Ascending aorta (tissue), 2 donors: ENCODE measurements at regions not wholly inside any gene's neighbourhood (a gene's known extent, or its start where the extent isn't known, plus 50 kb on each side); places are given as distances from the start of the nearest gene placed in this dataset.

ENCODE experiments used
- DNase-seq, 2 donors: peaks; one replicate each; pipeline ENCODE4 v3.0.0-alpha.2; 2019; ENCODE audit warnings: low spot score in 2 of 2
- H3K27ac ChIP-seq, 2 donors: fragments of 200-600 bp; sonication (generic); one replicate each; pipeline ENCODE4 v1.5.1; 2016 to 2017; ENCODE audit warnings: mild to moderate bottlenecking in 1 of 2
- H3K27me3 ChIP-seq: fragments of 200-600 bp; sonication (generic); one replicate; pipeline ENCODE4 v1.5.1; 2017
- H3K36me3 ChIP-seq, 2 donors: fragments of 200-600 bp; sonication (generic); one replicate each; pipeline ENCODE4 v1.5.1; 2016
- H3K4me1 ChIP-seq, 2 donors: fragments of 200-600 bp; sonication (generic); one replicate each; pipeline ENCODE4 v1.5.1; 2016 to 2017; ENCODE audit warnings: mild to moderate bottlenecking in 1 of 2
- H3K4me3 ChIP-seq, 2 donors: fragments of 200-600 bp; sonication (generic); one replicate each; pipeline ENCODE4 v1.5.1; 2016 to 2017; ENCODE audit warnings: mild to moderate bottlenecking in 1 of 2
- H3K9me3 ChIP-seq, 2 donors: fragments of 200-600 bp; sonication (generic); one replicate each; pipeline ENCODE4 v1.5.1; 2016
- CTCF ChIP-seq, 3 experiments: fragments of 200-600 bp in 2 of 3; fragments of 450-650 bp in 1 of 3; sonication (generic) in 2 of 3; IDR thresholded peaks; one replicate each; pipeline ENCODE4 v1.5.1; 2016 to 2019; ENCODE audit warnings: antibody characterized with exemption in 3 of 3, mild to moderate bottlenecking in 1 of 3, moderate library complexity in 1 of 3
- intact Hi-C: fragments of 100-400 bp; cut with DNase I; formaldehyde crosslinking; loops from one replicate; pipeline ENCODE4 v1.15.1; 2023

DNA sequence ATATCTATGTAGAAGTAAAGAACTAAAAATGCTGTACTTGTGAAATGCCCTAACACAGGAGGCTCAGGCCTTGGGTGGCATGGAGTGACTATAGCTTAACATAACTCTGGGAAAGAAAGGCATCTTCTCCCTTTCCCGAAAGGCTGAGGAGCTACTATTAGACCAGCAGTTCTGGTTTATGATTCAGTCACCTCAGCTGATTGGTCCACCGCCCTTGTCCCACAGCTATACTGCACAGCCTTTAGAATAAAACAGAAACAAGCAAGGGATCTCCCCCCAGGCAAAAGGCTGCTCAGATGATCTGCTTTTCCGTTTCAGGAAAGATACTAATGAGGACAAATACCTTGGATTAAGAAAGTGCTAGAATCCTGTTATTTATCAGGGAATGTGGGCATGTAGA, 171.3 kb downstream of the SNCA start:
- Histone ChIP-seq H3K27ac (no peak overlapping the region), H3K36me3 (no peaks in the 10 kb centered on the region), H3K27me3 (no peaks in the 10 kb centered on the region), H3K9me3 (no peaks in the 10 kb centered on the region), H3K4me1 (no peaks in the 10 kb centered on the region), H3K4me3 (no peak overlapping the region)
- DNase-seq, result no peak
- no peak for TF ChIP-seq CTCF (IDR thresholded peaks at IDR 0.05)
- intact Hi-C loops, result no loop called here

DNA sequence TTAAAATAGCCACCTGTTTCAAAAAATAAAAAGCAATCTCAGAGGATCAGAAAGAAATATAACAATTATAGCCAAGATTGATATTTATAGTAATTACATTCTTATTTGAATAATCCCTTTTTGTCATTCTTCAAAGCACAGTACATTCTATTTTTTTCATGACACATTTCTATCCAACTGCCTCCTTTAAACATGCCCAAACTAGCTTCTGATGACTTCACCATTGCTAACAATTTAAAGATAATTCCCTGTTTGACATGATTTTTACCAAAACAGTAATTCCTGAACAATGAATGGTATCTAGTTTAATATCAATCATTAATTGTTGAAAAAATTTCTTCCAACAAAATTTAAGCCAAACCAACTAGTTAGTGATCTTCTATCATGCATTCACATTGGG, 172.4 kb downstream of the SNCA start:
- no peak overlapping the region for H3K27ac ChIP-seq
- H3K27me3 ChIP-seq, result no peaks in the 10 kb centered on the region
- H3K4me3 ChIP-seq, result no peak overlapping the region
- intact Hi-C loops, result no loop called here
- no peaks in the 10 kb centered on the region for H3K4me1 ChIP-seq
- H3K36me3 ChIP-seq, result no peaks in the 10 kb centered on the region
- H3K9me3 ChIP-seq, result no peaks in the 10 kb centered on the region
- TF ChIP-seq CTCF (IDR thresholded peaks at IDR 0.05), result no peak
- DNase-seq, result no peak

DNA sequence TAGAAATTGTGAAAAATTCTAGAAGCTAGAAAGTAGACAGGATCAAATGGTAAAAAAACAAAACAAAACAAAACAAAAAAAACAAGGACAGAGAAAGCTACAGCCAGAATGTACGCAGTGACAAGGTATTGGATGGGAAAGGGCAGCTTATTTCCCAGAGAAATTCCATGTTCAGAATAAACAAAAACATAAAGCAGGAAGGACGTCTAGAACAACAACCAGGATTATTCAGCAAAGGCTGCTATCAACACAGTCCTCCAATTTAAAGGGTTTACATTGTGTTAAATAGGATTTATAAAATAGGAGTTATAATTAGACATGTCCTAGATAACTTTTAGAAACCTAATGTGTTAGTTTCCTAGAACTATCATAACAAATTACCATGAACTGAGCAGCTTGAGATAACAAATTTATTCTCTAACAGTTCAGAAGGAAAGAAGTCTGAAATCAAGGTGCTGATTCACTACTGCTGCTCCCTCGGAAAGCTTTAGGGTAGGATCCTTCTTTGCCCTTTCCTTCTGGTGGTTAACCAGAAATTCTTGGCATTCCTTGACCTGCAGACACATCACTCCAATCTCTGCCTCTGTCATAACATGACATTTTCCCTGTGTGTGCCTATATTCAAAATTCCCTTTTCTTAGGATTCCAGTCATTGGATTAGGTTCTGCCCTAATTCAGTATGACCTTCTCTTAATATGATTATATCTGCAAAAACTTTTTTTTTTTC, 175.6 kb downstream of the SNCA start:
- Histone ChIP-seq H3K4me3 (no peak overlapping the region), H3K4me1 (no peaks in the 10 kb centered on the region), H3K9me3 (no peaks in the 10 kb centered on the region), H3K36me3 (no peaks in the 10 kb centered on the region), H3K27ac (no peak overlapping the region), H3K27me3 (no peaks in the 10 kb centered on the region)
- DNase-seq, result no peak
- TF ChIP-seq CTCF (IDR thresholded peaks at IDR 0.05), result no peak
- intact Hi-C loops, result no loop called here

DNA sequence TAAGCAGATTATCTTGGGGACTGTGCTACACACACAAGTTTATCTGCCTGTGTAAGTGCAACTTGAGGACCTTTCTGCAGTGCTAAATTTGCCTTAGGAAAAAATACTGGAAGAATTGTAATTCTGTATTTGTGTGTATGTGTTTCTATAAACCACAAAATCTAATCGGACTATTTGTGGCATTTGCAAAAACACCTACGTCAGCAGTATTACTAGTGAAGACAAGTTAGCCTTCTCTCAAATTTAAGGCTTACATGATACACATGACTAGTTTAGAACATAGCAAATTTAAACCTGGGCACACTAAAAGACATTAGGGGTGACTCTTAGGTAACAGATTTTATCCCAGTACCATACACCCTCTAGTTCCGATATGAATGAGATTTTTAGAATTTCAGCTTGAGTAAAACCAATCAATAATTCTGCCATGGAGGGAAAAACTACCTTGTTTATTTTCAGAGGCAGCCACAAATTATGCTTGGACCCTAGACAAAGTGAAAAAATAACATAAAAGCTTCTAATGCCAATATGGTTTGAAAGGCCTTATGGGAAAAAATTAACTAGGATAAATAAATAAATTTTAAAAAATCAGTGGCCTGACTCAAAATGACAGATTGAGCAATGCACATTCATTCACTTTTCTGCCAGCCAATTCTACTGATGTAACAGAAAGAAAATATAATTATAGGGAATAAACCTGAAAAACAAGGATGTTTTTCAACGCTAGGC, 176.4 kb downstream of the SNCA start:
- intact Hi-C loops, result no loop called here
- DNase-seq, result no peak
- no peak for TF ChIP-seq CTCF (IDR thresholded peaks at IDR 0.05)

GRCh38 chr4:89658701-89659024, 178.3 kb downstream of the SNCA start:
- Histone ChIP-seq H3K36me3 (no peaks in the 10 kb centered on the region), H3K27ac (no peak overlapping the region), H3K9me3 (no peaks in the 10 kb centered on the region), H3K4me3 (no peak overlapping the region), H3K27me3 (no peaks in the 10 kb centered on the region), H3K4me1 (no peaks in the 10 kb centered on the region)
- no peak for DNase-seq
- intact Hi-C loops, result no loop called here
- TF ChIP-seq CTCF (IDR thresholded peaks at IDR 0.05), result no peak

More for the DNA sequence above, 176.4 kb downstream of the SNCA start:
- Histone ChIP-seq H3K4me1 (no peaks in the 10 kb centered on the region), H3K36me3 (no peaks in the 10 kb centered on the region), H3K27ac (no peak overlapping the region), H3K27me3 (no peaks in the 10 kb centered on the region), H3K9me3 (no peaks in the 10 kb centered on the region), H3K4me3 (no peak overlapping the region)
